ENCODE measurements at regions not wholly inside any gene's neighbourhood (a gene's known extent, or its start where the extent isn't known, plus 50 kb on each side); places are given as distances from the start of the nearest gene placed in this dataset.

DNA sequence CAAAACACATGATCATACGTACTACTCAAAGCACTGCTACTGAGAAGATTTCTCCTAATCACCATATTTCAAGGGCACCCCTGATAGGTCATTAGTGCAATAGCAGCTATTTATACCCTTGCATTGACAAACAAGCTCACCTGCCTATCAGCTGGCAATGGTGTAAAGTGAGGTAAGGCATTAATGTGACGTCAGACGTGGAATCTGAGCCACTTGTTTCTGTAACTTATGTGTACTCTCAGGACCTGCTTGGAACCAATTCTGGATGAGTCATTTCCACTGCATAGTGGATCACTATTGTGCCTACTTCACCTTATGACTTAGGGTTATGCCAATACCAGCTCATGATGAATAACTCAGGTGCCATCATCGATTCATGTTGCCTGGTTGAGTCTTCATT lies 628.5 kb upstream of the CELF2 start:
- no peaks in the 10 kb centered on the region for H3K36me3 ChIP-seq (replicated peaks; ENCODE audit: control insufficient read depth, insufficient read depth, low read length)
- H3K27me3 ChIP-seq (ENCODE audit: control insufficient read depth, insufficient read depth, low read length) = no peaks in the 10 kb centered on the region
- no peak for DNase-seq
- no peak overlapping the region for H3K4me3 ChIP-seq (ENCODE audit: insufficient read depth, low read depth, low read length)

DNA sequence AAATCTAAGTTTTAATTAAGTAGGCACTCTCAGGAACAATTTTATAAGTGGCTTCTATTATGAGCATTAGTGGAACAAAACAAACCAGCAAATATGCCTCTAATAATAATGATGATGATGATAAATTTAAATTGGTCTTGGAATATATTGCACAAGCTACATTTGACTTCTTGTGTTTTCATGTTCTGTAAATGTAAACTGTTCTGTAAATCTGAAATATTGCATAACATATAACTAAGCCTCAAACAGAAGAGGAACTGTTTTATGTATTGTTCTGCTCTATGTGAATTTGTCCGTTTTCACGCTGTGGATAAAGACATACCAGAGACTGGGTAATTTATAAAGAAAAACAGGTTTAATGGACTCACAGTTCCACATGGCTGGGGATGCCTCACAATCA lies 625.2 kb upstream of the CELF2 start:
- Histone ChIP-seq H3K4me3 (ENCODE audit: insufficient read depth, low read depth, low read length) (no peak overlapping the region), H3K36me3 (replicated peaks; ENCODE audit: control insufficient read depth, insufficient read depth, low read length) (no peaks in the 10 kb centered on the region), H3K27me3 (ENCODE audit: control insufficient read depth, insufficient read depth, low read length) (no peaks in the 10 kb centered on the region)
- DNase-seq = no peak

DNA sequence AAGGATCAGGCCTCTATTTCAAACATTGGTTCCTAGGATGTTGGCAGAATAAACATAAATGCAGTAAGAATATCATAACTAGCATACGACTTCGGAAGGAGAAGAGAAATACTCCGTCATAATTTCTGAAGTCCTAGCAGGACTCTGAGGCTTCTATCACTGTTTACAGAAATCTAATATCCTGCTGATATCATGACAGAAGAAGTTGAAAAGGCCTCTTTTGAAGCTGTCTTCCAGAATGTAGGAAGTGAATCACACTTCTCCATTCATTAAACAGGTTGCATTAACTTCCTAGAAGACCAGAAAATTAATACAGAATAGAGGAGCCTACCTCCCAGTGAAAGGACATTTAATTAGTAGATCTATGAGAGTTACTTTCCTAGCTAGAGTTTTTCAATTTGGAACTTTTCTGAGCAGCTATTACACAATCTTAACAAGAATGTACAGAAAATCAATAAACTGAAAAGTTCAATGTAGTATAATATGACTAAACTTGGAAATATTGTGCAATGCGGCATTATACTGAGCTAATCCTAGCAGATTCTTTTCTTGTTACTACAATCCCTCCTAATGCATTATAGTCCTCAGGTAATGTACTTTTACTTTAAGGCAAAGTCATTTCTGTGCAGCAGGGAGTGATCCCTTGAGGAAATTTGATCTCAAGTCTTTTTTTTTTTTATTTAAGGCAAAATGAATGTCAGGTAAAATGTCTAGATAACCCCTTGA lies 622.6 kb upstream of the CELF2 start:
- H3K27me3 ChIP-seq (ENCODE audit: control insufficient read depth, insufficient read depth, low read length) = no peaks in the 10 kb centered on the region
- DNase-seq = no peak
- H3K36me3 ChIP-seq (replicated peaks; ENCODE audit: control insufficient read depth, insufficient read depth, low read length) = no peaks in the 10 kb centered on the region
- no peak overlapping the region for H3K4me3 ChIP-seq (ENCODE audit: insufficient read depth, low read depth, low read length)

DNA sequence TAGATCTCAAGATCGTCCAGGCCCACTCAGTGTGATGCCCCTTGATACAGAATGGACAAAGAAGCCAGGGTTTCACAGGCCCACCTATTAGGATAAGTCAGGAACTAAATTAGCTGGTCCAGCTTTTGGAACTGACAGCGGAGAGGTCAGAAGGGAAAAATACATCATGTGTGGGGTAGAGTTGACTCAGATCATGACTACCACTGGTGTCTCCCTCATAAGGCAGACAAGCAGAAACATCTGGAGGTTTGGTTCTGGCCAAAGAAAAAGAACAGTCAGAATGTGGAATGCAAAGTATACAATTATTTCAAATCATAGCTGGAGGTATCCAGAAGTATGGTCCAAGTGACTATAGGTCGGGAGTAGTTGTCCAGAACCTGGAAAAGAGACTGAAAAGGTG lies 621.1 kb upstream of the CELF2 start:
- Histone ChIP-seq H3K36me3 (replicated peaks; ENCODE audit: control insufficient read depth, insufficient read depth, low read length) (no peaks in the 10 kb centered on the region), H3K27me3 (ENCODE audit: control insufficient read depth, insufficient read depth, low read length) (no peaks in the 10 kb centered on the region), H3K4me3 (ENCODE audit: insufficient read depth, low read depth, low read length) (no peak overlapping the region)
- no peak for DNase-seq

DNA sequence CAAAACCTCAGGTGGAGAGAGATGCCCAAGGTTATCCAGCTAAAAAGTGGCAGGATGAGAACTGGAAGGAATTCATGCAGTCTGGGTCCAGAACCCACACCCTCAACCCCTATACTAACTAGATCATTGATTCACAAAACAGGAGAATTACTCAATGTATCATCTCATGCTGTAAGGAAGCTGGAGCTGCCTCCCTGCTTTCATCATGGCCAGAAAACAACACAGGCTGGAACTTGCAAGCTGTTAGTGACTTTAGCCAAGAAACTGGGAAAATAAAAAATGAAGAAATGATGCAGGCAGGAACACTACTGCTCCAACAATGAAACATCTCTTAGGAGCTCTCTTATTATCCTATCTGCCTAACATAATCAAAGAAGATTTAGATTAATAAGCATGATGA lies 619.8 kb upstream of the CELF2 start:
- H3K27me3 ChIP-seq (ENCODE audit: control insufficient read depth, insufficient read depth, low read length) = no peaks in the 10 kb centered on the region
- no peak overlapping the region for H3K4me3 ChIP-seq (ENCODE audit: insufficient read depth, low read depth, low read length)
- DNase-seq = no peak
- no peaks in the 10 kb centered on the region for H3K36me3 ChIP-seq (replicated peaks; ENCODE audit: control insufficient read depth, insufficient read depth, low read length)

DNA sequence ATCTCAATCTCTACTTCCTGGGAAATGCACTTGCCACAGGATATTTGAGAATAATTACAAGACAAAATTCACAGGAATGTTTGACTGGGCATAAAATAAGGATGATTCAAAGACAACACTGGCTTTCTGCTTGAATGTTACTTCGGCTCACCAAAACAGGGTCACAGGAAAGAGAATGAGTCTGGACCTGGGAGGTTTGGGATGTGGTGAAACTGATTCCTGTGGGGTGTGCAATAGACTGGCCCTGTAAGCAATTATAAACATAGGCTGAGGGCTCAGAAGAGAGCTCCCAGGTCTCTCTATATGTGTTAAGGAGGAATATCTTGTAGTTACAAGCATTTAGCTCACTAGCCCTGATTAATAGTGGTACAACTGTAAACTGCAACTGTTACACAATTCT lies 613.9 kb upstream of the CELF2 start:
- no peak overlapping the region for H3K4me3 ChIP-seq (ENCODE audit: insufficient read depth, low read depth, low read length)
- DNase-seq = no peak
- no peaks in the 10 kb centered on the region for H3K27me3 ChIP-seq (ENCODE audit: control insufficient read depth, insufficient read depth, low read length)
- H3K36me3 ChIP-seq (replicated peaks; ENCODE audit: control insufficient read depth, insufficient read depth, low read length) = no peaks in the 10 kb centered on the region

DNA sequence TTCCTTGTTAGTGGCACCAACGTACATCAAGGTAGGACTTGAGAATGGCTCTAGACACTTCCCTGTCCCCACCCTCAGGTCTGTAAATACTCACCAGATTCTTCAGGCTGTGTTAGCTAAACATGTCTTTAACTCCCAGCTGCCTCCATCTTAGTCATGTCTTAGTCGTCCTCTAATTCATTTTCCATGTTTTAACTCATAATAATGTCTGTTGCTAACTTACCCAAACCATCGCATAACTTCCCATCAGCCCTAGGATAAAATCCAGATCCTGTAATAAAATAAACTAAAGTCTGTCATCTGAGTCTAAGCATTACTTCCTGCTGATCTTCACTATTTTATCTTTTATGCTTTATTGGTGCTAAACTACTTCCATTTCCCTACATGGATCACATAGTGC lies 600.0 kb upstream of the CELF2 start:
- Histone ChIP-seq H3K27me3 (ENCODE audit: control insufficient read depth, insufficient read depth, low read length) (no peaks in the 10 kb centered on the region), H3K36me3 (replicated peaks; ENCODE audit: control insufficient read depth, insufficient read depth, low read length) (no peaks in the 10 kb centered on the region), H3K4me3 (ENCODE audit: insufficient read depth, low read depth, low read length) (no peak overlapping the region)
- DNase-seq = no peak

DNA sequence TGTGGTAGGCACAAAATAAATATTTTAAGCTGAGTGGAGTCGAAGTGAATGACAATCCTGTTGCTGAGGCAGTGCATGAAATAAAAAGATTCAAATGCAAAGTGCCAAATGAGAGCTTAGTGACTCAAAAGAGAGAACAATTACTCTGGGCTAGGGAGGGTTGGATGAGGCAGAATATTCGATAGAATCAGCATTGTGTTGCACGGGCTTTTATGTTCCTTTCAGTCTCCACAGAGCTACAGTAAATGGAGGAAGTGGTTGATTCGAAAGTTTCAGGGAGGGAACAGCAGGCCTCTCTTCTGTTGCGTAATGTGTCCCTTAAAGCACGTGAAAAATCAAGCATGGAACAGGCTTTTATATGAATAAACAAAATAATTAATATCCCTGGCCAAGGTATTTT lies 599.3 kb upstream of the CELF2 start:
- Histone ChIP-seq H3K27me3 (ENCODE audit: control insufficient read depth, insufficient read depth, low read length) (no peaks in the 10 kb centered on the region), H3K4me3 (ENCODE audit: insufficient read depth, low read depth, low read length) (no peak overlapping the region), H3K36me3 (replicated peaks; ENCODE audit: control insufficient read depth, insufficient read depth, low read length) (no peaks in the 10 kb centered on the region)
- DNase-seq = peak; percentile 7

DNA sequence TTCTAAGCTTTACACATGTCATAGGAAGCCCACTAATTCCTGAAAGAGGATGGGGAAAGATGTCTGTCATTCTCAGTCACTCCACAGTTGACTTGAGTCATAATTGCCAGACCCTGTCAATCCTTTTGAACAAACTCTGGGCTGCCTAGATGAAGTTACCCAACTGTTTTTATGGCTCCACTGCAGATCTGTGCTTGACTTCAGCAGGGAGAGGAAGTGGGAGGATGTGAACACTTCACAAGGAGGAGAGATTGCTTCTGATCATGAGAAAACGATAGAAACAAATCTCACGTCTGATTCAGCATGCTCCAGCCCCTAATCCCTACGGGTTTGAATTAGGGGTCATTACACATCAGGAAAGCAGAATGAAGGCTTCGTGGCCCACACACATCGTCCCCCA lies 596.6 kb upstream of the CELF2 start:
- Histone ChIP-seq H3K36me3 (replicated peaks; ENCODE audit: control insufficient read depth, insufficient read depth, low read length) (no peaks in the 10 kb centered on the region), H3K4me3 (ENCODE audit: insufficient read depth, low read depth, low read length) (no peak overlapping the region), H3K27me3 (ENCODE audit: control insufficient read depth, insufficient read depth, low read length) (no peaks in the 10 kb centered on the region)
- no peak for DNase-seq

DNA sequence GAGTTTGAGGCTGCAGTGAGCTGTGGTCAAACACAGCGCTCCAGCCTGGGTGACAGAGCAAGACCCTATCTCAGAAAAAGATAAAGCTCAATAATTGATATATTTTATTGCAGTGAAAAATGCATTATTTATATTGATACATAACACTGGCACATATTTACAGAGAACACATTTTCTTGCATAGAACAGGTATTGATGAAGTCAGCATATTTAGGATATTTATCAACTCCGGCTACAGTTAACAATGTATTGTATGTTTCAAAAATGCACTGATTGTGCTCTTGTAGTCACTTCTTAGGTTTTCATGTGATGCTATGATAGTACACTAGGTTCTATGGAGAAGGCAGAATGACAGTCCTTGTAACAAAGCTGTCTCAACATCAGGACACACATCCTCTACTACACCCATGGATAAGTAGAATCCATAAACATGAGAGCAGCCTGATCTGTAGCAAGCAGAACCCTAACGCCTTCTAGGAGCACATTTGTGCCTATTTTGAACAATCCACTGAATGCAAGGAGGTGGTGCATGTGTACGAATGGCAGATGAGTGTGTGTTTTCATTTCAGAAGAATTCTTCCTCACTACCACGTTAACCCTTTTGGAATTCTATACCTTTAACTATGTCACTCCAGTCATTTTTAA lies 586.1 kb upstream of the CELF2 start:
- Histone ChIP-seq H3K4me3 (ENCODE audit: insufficient read depth, low read depth, low read length) (no peak overlapping the region), H3K36me3 (replicated peaks; ENCODE audit: control insufficient read depth, insufficient read depth, low read length) (no peaks in the 10 kb centered on the region), H3K27me3 (ENCODE audit: control insufficient read depth, insufficient read depth, low read length) (no peaks in the 10 kb centered on the region)
- DNase-seq = no peak

DNA sequence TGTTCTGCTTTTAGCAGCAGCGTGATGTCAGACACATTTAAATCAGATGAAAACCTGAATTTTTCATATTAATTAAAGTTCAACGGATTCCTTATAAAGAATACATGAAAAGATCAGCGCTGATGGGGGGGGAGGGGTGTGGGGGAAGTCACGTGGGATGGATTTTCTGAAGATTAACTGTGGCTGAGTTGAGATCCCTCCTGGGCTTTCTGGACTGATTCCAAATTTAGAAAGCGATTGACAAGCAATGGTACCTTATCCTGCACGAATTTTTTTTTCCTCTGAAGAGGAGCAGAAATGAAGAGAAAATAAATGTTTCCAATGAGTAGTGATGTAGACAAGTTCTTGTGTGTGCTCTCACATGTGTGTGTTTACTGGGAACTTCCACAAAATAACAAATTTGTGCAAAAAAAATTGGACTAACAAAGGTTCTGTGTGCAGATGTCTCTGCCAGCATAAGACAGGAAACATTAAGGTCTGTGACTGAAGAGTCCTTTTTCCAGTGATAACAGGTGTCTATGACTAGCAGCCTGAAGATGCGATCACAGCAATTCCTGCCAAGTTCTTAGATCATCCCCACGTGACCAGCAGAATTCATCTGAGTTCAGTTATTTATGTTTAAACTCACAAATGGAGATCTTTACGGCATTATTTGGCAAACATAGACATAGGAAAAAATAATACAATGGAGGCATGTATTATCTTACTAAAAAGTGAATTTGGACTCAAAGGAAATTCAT lies 585.2 kb upstream of the CELF2 start:
- H3K36me3 ChIP-seq (replicated peaks; ENCODE audit: control insufficient read depth, insufficient read depth, low read length) = no peaks in the 10 kb centered on the region
- no peak overlapping the region for H3K4me3 ChIP-seq (ENCODE audit: insufficient read depth, low read depth, low read length)
- no peak for DNase-seq
- H3K27me3 ChIP-seq (ENCODE audit: control insufficient read depth, insufficient read depth, low read length) = no peaks in the 10 kb centered on the region

DNA sequence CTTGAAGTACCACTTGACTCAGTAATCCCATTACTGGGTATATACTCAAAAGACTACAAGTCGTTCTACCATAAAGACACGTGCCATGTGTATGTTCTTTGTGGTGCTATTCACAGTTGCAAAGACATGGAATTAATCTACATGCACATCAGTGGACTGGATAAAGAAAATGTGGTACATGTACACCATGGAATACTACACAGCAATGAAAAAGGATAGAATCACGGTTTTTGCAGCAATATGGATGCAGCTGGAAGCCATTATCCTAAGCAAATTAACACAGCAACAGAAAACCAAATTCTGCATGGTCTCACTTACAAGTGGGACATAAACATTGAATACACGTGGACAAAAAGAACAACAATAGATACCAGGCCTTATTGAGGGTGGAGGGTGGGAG lies 583.4 kb upstream of the CELF2 start:
- no peaks in the 10 kb centered on the region for H3K36me3 ChIP-seq (replicated peaks; ENCODE audit: control insufficient read depth, insufficient read depth, low read length)
- no peaks in the 10 kb centered on the region for H3K27me3 ChIP-seq (ENCODE audit: control insufficient read depth, insufficient read depth, low read length)
- no peak for DNase-seq
- H3K4me3 ChIP-seq (ENCODE audit: insufficient read depth, low read depth, low read length) = no peak overlapping the region

DNA sequence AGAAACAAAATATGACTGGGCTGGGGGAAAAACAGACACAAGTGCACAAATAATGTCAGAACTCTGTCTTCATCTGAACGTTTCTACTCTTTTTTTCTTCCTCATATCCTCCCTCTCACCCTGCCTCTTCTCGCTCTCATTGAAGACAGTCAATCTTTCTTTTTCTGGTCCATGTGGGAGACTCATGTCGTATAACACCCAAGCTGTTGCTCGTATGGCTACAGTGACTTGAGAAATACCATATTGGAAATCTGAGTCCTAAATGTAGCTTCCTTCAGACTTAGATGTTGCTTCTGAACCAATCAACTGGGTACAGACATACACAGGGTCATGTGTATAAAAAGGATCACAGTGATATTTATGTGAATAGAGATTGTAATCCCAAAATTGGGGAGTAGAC lies 579.8 kb upstream of the CELF2 start:
- no peak for DNase-seq
- Histone ChIP-seq H3K36me3 (replicated peaks; ENCODE audit: control insufficient read depth, insufficient read depth, low read length) (no peaks in the 10 kb centered on the region), H3K4me3 (ENCODE audit: insufficient read depth, low read depth, low read length) (no peak overlapping the region), H3K27me3 (ENCODE audit: control insufficient read depth, insufficient read depth, low read length) (no peaks in the 10 kb centered on the region)

DNA sequence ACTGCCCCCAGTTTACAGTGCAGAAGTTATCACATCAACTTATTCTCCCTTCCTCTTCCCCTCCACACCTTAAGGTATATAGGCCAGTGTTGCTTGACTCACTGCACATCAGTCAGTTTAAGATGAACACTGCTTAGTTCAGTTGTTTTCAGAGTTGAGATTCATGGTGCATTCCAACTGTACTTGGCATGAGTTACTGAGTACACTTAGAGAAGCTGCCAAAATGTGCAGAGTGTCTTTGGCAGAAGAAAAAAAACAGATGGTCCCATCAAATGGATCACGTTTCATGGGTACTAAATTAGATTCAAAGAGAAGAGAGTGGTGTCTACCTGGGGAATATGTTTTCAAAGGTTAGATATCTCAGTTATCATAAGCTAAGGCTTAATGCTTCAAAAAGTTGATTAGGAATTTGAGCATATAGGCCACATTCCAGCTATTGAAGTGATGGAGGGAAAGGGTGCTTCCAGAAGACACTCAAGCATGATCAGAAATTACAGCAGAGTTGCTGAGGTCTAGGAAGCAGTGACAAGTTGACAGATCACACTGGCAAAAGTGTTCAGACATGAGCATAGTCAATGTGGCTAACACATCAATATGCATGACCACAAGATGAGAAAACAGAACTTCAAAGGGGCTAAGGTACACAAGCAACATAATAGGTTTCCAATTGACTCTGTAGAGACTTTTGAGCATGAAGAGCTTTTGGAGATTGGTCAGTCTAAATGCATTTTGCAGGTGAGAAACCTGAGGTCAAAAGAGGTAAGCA lies 579.2 kb upstream of the CELF2 start:
- DNase-seq = no peak
- no peaks in the 10 kb centered on the region for H3K36me3 ChIP-seq (replicated peaks; ENCODE audit: control insufficient read depth, insufficient read depth, low read length)
- H3K27me3 ChIP-seq (ENCODE audit: control insufficient read depth, insufficient read depth, low read length) = no peaks in the 10 kb centered on the region
- no peak overlapping the region for H3K4me3 ChIP-seq (ENCODE audit: insufficient read depth, low read depth, low read length)

DNA sequence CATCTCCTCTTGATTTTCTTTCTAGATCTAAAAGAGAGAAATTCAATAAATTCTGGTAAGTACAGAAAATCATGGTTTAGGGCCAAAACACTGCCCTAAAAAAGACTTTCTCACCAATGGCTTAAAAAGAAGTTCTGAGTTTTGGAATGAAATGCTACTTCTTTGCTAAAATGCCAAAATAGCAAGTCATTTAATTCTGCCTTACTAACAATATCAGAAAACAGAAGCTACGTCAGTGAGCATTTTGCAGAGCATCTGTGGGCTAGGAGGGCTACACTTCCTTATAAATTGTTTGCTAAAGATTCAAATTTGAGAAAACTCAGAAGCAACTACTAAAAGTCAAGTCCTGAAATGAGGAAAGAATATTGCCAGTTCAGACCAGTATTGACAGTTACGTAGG lies 560.8 kb upstream of the CELF2 start:
- DNase-seq = no peak
- Histone ChIP-seq H3K36me3 (replicated peaks; ENCODE audit: control insufficient read depth, insufficient read depth, low read length) (no peaks in the 10 kb centered on the region), H3K4me3 (ENCODE audit: insufficient read depth, low read depth, low read length) (no peak overlapping the region), H3K27me3 (ENCODE audit: control insufficient read depth, insufficient read depth, low read length) (no peaks in the 10 kb centered on the region)
